Loucy (cell line): ENCODE measurements at regions not wholly inside any gene's neighbourhood (a gene's known extent, or its start where the extent isn't known, plus 50 kb on each side); places are given as distances from the start of the nearest gene placed in this dataset.

Experiments
- CTCF ChIP-seq: fragments of 200-600 bp; sonication (generic); conservative IDR thresholded peaks from 2 replicates; pipeline ENCODE4 v1.5.1; 2014; ENCODE audit warnings: mild to moderate bottlenecking, antibody characterized with exemption, low read length
- EZH2phosphoT487 ChIP-seq: fragments of 200-600 bp; IDR thresholded peaks from 2 replicates; pipeline ENCODE4 v1.6.1; 2018; ENCODE audit warnings: antibody characterized with exemption, mild to moderate bottlenecking, moderate library complexity, borderline replicate concordance

GRCh38 chr2:16939771-16940170 is 274.1 kb upstream of the CYRIA start:
- TF ChIP-seq EZH2phosphoT487 (no peak), CTCF (no peak)
